Keratinocyte (primary cell): ENCODE measurements at regions not wholly inside any gene's neighbourhood (a gene's known extent, or its start where the extent isn't known, plus 50 kb on each side); places are given as distances from the start of the nearest gene placed in this dataset.

Experiments
- DNase-seq: peaks from one replicate; pipeline ENCODE4 v3.0.0-alpha.2; 2011; ENCODE audit warnings: low read depth, missing footprints, low spot score
- FAIRE-seq: peaks from 2 replicates; lab custom pipeline; 2011; peaks lifted over from hg19 to GRCh38; lab: Jason Lieb, UNC
- H2AFZ ChIP-seq: 2 replicates; pipeline ENCODE4 v1.6.0; 2012; ENCODE audit warnings: low read length, control low read depth, inconsistent platforms; ENCODE audit not compliant: control insufficient read depth
- H3K27ac ChIP-seq: 2 replicates; pipeline ENCODE4 v1.5.1; 2011; ENCODE audit warnings: low read length; ENCODE audit not compliant: control insufficient read depth, insufficient read depth
- H3K27me3 ChIP-seq: 3 replicates; pipeline ENCODE4 v1.6.0; 2011; ENCODE audit warnings: low read length; ENCODE audit not compliant: control insufficient read depth, insufficient read depth; ENCODE audit errors: extremely low read depth
- H3K36me3 ChIP-seq, 2 experiments: 2 replicates in 1 of 2; 3 replicates in 1 of 2; pipeline ENCODE4 v1.5.1; 2011; ENCODE audit warnings: low read length in 2 of 2, mild to moderate bottlenecking in 1 of 2; ENCODE audit not compliant: control insufficient read depth in 2 of 2, insufficient read depth in 2 of 2; ENCODE audit errors: extremely low read depth in 1 of 2
- H3K4me1 ChIP-seq: 3 replicates; pipeline ENCODE4 v1.5.1; 2011; ENCODE audit warnings: low read length; ENCODE audit not compliant: control insufficient read depth, insufficient read depth; ENCODE audit errors: extremely low read depth
- H3K4me2 ChIP-seq: 3 replicates; pipeline ENCODE4 v1.6.0; 2011; ENCODE audit warnings: low read depth, low read length; ENCODE audit not compliant: control insufficient read depth, insufficient read depth; ENCODE audit errors: extremely low read depth
- H3K4me3 ChIP-seq, 3 experiments: fragments of 200-600 bp in 1 of 3; sonication (generic) in 1 of 3; 2 replicates in 2 of 3; 3 replicates in 1 of 3; pipeline ENCODE4 v1.5.1; 2011 to 2016; ENCODE audit warnings: low read length in 3 of 3, mild to moderate bottlenecking in 3 of 3, control low read depth in 2 of 3, inconsistent platforms in 1 of 3, low read depth in 1 of 3, mixed read lengths in 1 of 3, mixed run types in 1 of 3, moderate library complexity in 1 of 3; ENCODE audit not compliant: control insufficient read depth in 2 of 3, insufficient read depth in 2 of 3; ENCODE audit errors: extremely low read depth in 1 of 3
- H3K79me2 ChIP-seq: 2 replicates; pipeline ENCODE4 v1.6.0; 2012; ENCODE audit warnings: low read length; ENCODE audit not compliant: control insufficient read depth, insufficient read depth
- H3K9ac ChIP-seq: 3 replicates; pipeline ENCODE4 v1.6.0; 2011; ENCODE audit warnings: low read length; ENCODE audit not compliant: control insufficient read depth, insufficient read depth; ENCODE audit errors: extremely low read depth
- H3K9me1 ChIP-seq: 3 replicates; pipeline ENCODE4 v1.6.0; 2011; ENCODE audit warnings: low read length; ENCODE audit not compliant: control insufficient read depth, insufficient read depth; ENCODE audit errors: extremely low read depth
- H3K9me3 ChIP-seq: 2 replicates; pipeline ENCODE4 v1.5.1; 2012; ENCODE audit warnings: low read depth, low read length; ENCODE audit not compliant: control insufficient read depth
- H4K20me1 ChIP-seq: 3 replicates; pipeline ENCODE4 v1.6.0; 2011; ENCODE audit warnings: low read length; ENCODE audit not compliant: control insufficient read depth, insufficient read depth; ENCODE audit errors: extremely low read depth
- EZH2 ChIP-seq: IDR thresholded peaks from one replicate; pipeline ENCODE4 v1.6.1; 2012; ENCODE audit warnings: inconsistent platforms, mild to moderate bottlenecking, low read length, moderate library complexity
- dilution Hi-C: fragments of 300-500 bp; cut with MboI; formaldehyde crosslinking; loops from one replicate; pipeline ENCODE4 v1.7.0; 2020; ENCODE audit warnings: low sequenced_read_pairs; ENCODE audit not compliant: extremely low pct_ligation_motif_present
- TF ChIP-seq, protein P1 (sequence below), 3 experiments: IDR thresholded peaks in 1 of 3; conservative IDR thresholded peaks in 1 of 3; optimal IDR thresholded peaks in 1 of 3; 2 replicates in 2 of 3; 3 replicates in 1 of 3; pipeline versions ENCODE3 to v1.5.1; 2011; ENCODE audit warnings: low read length in 3 of 3, mild to moderate bottlenecking in 3 of 3, moderate library complexity in 2 of 3, control low read depth in 1 of 3, inconsistent platforms in 1 of 3; ENCODE audit not compliant: insufficient read depth in 2 of 3; ENCODE audit errors: extremely low read depth in 1 of 3

DNA sequence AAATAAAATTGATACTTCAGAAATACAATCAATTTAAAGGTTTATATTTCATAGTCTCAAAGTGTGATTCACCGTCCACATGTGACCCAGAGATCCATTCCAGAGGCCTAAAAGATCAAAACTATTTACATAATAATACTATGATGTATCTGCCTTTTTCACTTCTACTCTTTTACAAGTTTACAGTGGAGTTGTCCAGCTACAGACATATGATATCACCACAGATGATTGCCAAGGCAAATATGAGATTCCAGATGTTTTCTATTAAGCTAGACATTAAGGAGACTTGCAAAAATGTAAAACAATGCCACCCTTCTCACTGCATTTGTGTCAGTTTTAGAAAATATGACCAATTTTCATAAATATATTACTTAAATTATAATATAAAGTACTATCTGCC lies 443.7 kb downstream of the GJA1 start:
- Histone ChIP-seq H3K4me1 (no peaks in the 10 kb centered on the region), H3K79me2 (no peaks in the 10 kb centered on the region), H3K4me2 (no peak overlapping the region), H2AFZ (no peak overlapping the region), H3K9me1 (no peaks in the 10 kb centered on the region), H4K20me1 (no peaks in the 10 kb centered on the region), H3K9me3 (no peaks in the 10 kb centered on the region), H3K9ac (no peak overlapping the region), H3K36me3 (no peaks in the 10 kb centered on the region), H3K27ac (no peak overlapping the region), H3K4me3 (no peak overlapping the region), H3K27me3 (no peaks in the 10 kb centered on the region)
- FAIRE-seq, result no peak
- TF ChIP-seq, protein P1, sequence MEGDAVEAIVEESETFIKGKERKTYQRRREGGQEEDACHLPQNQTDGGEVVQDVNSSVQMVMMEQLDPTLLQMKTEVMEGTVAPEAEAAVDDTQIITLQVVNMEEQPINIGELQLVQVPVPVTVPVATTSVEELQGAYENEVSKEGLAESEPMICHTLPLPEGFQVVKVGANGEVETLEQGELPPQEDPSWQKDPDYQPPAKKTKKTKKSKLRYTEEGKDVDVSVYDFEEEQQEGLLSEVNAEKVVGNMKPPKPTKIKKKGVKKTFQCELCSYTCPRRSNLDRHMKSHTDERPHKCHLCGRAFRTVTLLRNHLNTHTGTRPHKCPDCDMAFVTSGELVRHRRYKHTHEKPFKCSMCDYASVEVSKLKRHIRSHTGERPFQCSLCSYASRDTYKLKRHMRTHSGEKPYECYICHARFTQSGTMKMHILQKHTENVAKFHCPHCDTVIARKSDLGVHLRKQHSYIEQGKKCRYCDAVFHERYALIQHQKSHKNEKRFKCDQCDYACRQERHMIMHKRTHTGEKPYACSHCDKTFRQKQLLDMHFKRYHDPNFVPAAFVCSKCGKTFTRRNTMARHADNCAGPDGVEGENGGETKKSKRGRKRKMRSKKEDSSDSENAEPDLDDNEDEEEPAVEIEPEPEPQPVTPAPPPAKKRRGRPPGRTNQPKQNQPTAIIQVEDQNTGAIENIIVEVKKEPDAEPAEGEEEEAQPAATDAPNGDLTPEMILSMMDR (optimal IDR thresholded peaks at IDR 0.05 in 1 of 3, IDR thresholded peaks at IDR 0.05 in 1 of 3, conservative IDR thresholded peaks at IDR 0.05 in 1 of 3; ENCODE audit: extremely low read depth in 1 of 3, insufficient read depth in 2 of 3, low read length in 3 of 3), result no peak
- TF ChIP-seq EZH2, result no peak
- DNase-seq, result no peak
- dilution Hi-C loops, result no loop called here

DNA sequence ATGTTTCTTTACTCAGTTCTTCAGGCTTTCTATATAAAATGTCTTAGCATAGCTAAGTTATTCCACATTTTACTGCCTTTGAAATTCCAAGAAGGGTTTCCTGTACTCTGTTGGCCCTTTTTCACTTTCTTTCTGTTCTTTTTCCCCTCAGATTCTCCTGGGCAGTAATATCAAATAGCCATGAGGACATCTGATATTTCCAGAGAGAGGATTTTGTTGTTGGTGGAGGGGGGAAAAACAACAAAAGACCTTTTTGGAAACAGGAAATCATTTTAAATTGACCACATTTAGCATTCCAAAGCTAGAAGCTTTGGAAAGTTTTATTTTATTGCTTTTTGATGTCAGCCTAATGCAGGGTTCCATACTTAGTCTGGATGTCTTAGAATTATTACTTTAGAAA lies 445.4 kb downstream of the GJA1 start:
- FAIRE-seq, result no peak

More for the DNA sequence above, 445.4 kb downstream of the GJA1 start:
- no peak overlapping the region for H2AFZ ChIP-seq
- no peaks in the 10 kb centered on the region for H4K20me1 ChIP-seq
- no peaks in the 10 kb centered on the region for H3K79me2 ChIP-seq
- no peak for DNase-seq
- no peaks in the 10 kb centered on the region for H3K9me3 ChIP-seq
- H3K9ac ChIP-seq, result no peak overlapping the region
- no peak overlapping the region for H3K4me2 ChIP-seq
- dilution Hi-C loops, result no loop called here
- no peaks in the 10 kb centered on the region for H3K27me3 ChIP-seq
- H3K9me1 ChIP-seq, result no peaks in the 10 kb centered on the region
- TF ChIP-seq, protein P1 (optimal IDR thresholded peaks at IDR 0.05 in 1 of 3, IDR thresholded peaks at IDR 0.05 in 1 of 3, conservative IDR thresholded peaks at IDR 0.05 in 1 of 3; ENCODE audit: extremely low read depth in 1 of 3, insufficient read depth in 2 of 3, low read length in 3 of 3), result no peak
- TF ChIP-seq EZH2, result no peak
- H3K4me1 ChIP-seq, result no peaks in the 10 kb centered on the region
- H3K27ac ChIP-seq, result no peak overlapping the region
- no peaks in the 10 kb centered on the region for H3K36me3 ChIP-seq
- H3K4me3 ChIP-seq, result no peak overlapping the region
